A673 (cell line): ENCODE measurements at regions not wholly inside any gene's neighbourhood (a gene's known extent, or its start where the extent isn't known, plus 50 kb on each side); places are given as distances from the start of the nearest gene placed in this dataset.

Experiments
- BruUV-seq: library from RNA; stranded (reverse); fragments of 400-500 nt; replicated peaks from 2 replicates; lab custom pipeline; 2021; lab: Mats Ljungman, UMichigan
- CTCF ChIA-PET: fragments of 300-600 bp; sonication (Branson Sonifier 250); formaldehyde crosslinking; loops from one replicate; lab custom pipeline; 2022; ENCODE audit warnings: antibody characterized with exemption; lab: Charles Lee
- POLR2A ChIA-PET: fragments of 300-600 bp; sonication (Branson Sonifier 250); formaldehyde crosslinking; loops from one replicate; lab custom pipeline; 2022; ENCODE audit warnings: antibody characterized with exemption; ENCODE audit not compliant: low non-redundant PET; lab: Charles Lee
- DNase-seq: peaks from one replicate; pipeline ENCODE4 v3.0.0-alpha.2; 2015; ENCODE audit warnings: low spot score
- H3K27ac ChIP-seq: fragments of 200-600 bp; sonication (generic); 2 replicates; pipeline ENCODE4 v1.5.1; 2016; ENCODE audit warnings: mixed run types, low read depth, mild to moderate bottlenecking, mixed read lengths, antibody characterized with exemption, low read length; ENCODE audit not compliant: poor library complexity, severe bottlenecking
- H3K27me3 ChIP-seq: fragments of 200-600 bp; sonication (generic); replicated peaks from 2 replicates; pipeline ENCODE4 v1.6.1; 2017; ENCODE audit warnings: mixed run types, low read depth, mild to moderate bottlenecking, mixed read lengths, antibody characterized with exemption, low read length; ENCODE audit not compliant: insufficient read depth, poor library complexity
- H3K36me3 ChIP-seq: fragments of 200-600 bp; sonication (generic); 2 replicates; pipeline ENCODE4 v1.6.1; 2016; ENCODE audit warnings: mixed run types, mild to moderate bottlenecking, mixed read lengths, antibody characterized with exemption, low read length; ENCODE audit not compliant: insufficient read depth, poor library complexity, severe bottlenecking
- H3K4me1 ChIP-seq: fragments of 200-600 bp; sonication (generic); 2 replicates; pipeline ENCODE4 v1.6.1; 2017; ENCODE audit warnings: mixed run types, mild to moderate bottlenecking, mixed read lengths, antibody characterized with exemption, low read length; ENCODE audit not compliant: insufficient read depth, poor library complexity, severe bottlenecking
- H3K4me3 ChIP-seq: fragments of 200-600 bp; sonication (generic); 2 replicates; pipeline ENCODE4 v1.5.1; 2016; ENCODE audit warnings: low read depth, mixed run types, mild to moderate bottlenecking, mixed read lengths, low read length; ENCODE audit not compliant: poor library complexity, severe bottlenecking
- H3K9me3 ChIP-seq: fragments of 200-600 bp; sonication (generic); 2 replicates; pipeline ENCODE4 v1.6.1; 2016; ENCODE audit warnings: mixed run types, low read depth, mild to moderate bottlenecking, mixed read lengths, antibody characterized with exemption, low read length; ENCODE audit not compliant: poor library complexity, severe bottlenecking
- CTCF ChIP-seq: fragments of 300-800, 200-600 bp; sonication (generic); conservative IDR thresholded peaks from 2 replicates; pipeline ENCODE4 v1.5.1; 2017; ENCODE audit warnings: low read depth, mild to moderate bottlenecking, antibody characterized with exemption, low read length, moderate library complexity, mixed read lengths
- EZH2 ChIP-seq: fragments of 200-600 bp; sonication (generic); IDR thresholded peaks from 2 replicates; pipeline ENCODE4 v1.6.1; 2017; ENCODE audit warnings: borderline replicate concordance, low read depth, mild to moderate bottlenecking, mixed read lengths, antibody characterized with exemption, low read length; ENCODE audit not compliant: poor library complexity, severe bottlenecking
- intact Hi-C: fragments of 100-400 bp; cut with micrococcal nuclease; formaldehyde crosslinking; loops from one replicate; pipeline ENCODE4 v1.10.0; 2022; ENCODE audit not compliant: unreplicated experiment

- no peaks in the 10 kb centered on the region for H3K4me1 ChIP-seq
- H3K27ac ChIP-seq, result no peak overlapping the region
- H3K36me3 ChIP-seq, result no peaks in the 10 kb centered on the region
- no peak for DNase-seq
- no peak for TF ChIP-seq EZH2
- TF ChIP-seq CTCF, result no peak
- BruUV-seq, result no TSS peak
- H3K27me3 ChIP-seq, result no peaks in the 10 kb centered on the region
- H3K4me3 ChIP-seq, result no peak overlapping the region
- intact Hi-C loops, result no loop called here
- no peaks in the 10 kb centered on the region for H3K9me3 ChIP-seq
- CTCF ChIA-PET, result no interaction called here
- POLR2A ChIA-PET, result no interaction called here
Measured at GRCh38 chr13:60288569-60288968, 108.5 kb upstream of the TDRD3 start.

- no peak overlapping the region for H3K27ac ChIP-seq
- intact Hi-C loops, result no loop called here
- POLR2A ChIA-PET, result interaction anchor here (0.7 kb wide), 1 partner anchor 1749 kb away, joined by 4 read pairs; no protein-coding TSS in a partner anchor
- H3K9me3 ChIP-seq, result no peaks in the 10 kb centered on the region
- BruUV-seq, result no TSS peak
- DNase-seq, result peak; percentile 52
- H3K36me3 ChIP-seq, result no peaks in the 10 kb centered on the region
- peak overlapping the region; percentile 8 for H3K4me3 ChIP-seq
- H3K4me1 ChIP-seq, result no peaks in the 10 kb centered on the region
- no peaks in the 10 kb centered on the region for H3K27me3 ChIP-seq
- no peak for TF ChIP-seq EZH2
- no peak for TF ChIP-seq CTCF
- CTCF ChIA-PET, result no interaction called here
Measured at GRCh38 chr13:60303166-60303565, 93.9 kb upstream of the TDRD3 start.

GRCh38 chr13:60311527-60311926 lies 85.5 kb upstream of the TDRD3 start:
- ChIA-PET CTCF (no interaction called here), POLR2A (no interaction called here)
- BruUV-seq, result no TSS peak
- no peak overlapping the region for H3K27ac ChIP-seq
- intact Hi-C loops, result no loop called here
- DNase-seq, result no peak
- peaks cover 11% of the 10 kb centered on the region for H3K4me1 ChIP-seq
- no peak overlapping the region for H3K4me3 ChIP-seq
- TF ChIP-seq EZH2 (no peak), CTCF (no peak)
- H3K9me3 ChIP-seq, result no peaks in the 10 kb centered on the region
- no peaks in the 10 kb centered on the region for H3K36me3 ChIP-seq
- no peaks in the 10 kb centered on the region for H3K27me3 ChIP-seq
